Transverse colon (tissue), 3 donors: ENCODE measurements at regions not wholly inside any gene's neighbourhood (a gene's known extent, or its start where the extent isn't known, plus 50 kb on each side); places are given as distances from the start of the nearest gene placed in this dataset.

Experiments
- CTCF ChIP-seq, 5 experiments: fragments of 200-600 bp in 3 of 5; fragments of 450-650 bp in 2 of 5; sonication (generic) in 3 of 5; IDR thresholded peaks; 1 replicate in 2 of 5; 2 replicates in 3 of 5; pipeline ENCODE4 v1.5.1; 2016 to 2017; ENCODE audit warnings: antibody characterized with exemption in 5 of 5, inconsistent platforms in 3 of 5, mild to moderate bottlenecking in 2 of 5, moderate library complexity in 1 of 5
- EP300 ChIP-seq: sonication (generic); formaldehyde crosslinking; IDR thresholded peaks from one replicate; pipeline ENCODE4 v1.6.1; 2017; ENCODE audit warnings: antibody characterized with exemption, low read depth

GRCh38 chr5:107184871-107185270, 485.9 kb downstream of the EFNA5 start:
- TF ChIP-seq CTCF (IDR thresholded peaks at IDR 0.05) (no peak), EP300 (no peak)
